H1 (cell line): ENCODE measurements at regions not wholly inside any gene's neighbourhood (a gene's known extent, or its start where the extent isn't known, plus 50 kb on each side); places are given as distances from the start of the nearest gene placed in this dataset.

Experiments
- CTCF ChIA-PET: fragments of 300-600 bp; sonication (Branson Sonifier 250); formaldehyde crosslinking; loops from one replicate; lab custom pipeline; 2021; ENCODE audit not compliant: partially characterized antibody; lab: Charles Lee
- POLR2A ChIA-PET: fragments of 300-600 bp; sonication (Branson Sonifier 250); formaldehyde crosslinking; loops from one replicate; lab custom pipeline; 2021; ENCODE audit warnings: inconsistent platforms; ENCODE audit not compliant: partially characterized antibody; lab: Charles Lee
- DNase-seq, 2 experiments: peaks; one replicate each; pipeline versions ENCODE4 v3.0.0 to v3.0.0-alpha.2; 2010 to 2022; ENCODE audit warnings: low spot score in 2 of 2, low read depth in 1 of 2, mixed read lengths in 1 of 2
- FAIRE-seq: peaks from 2 replicates; lab custom pipeline; 2011; peaks lifted over from hg19 to GRCh38; lab: Jason Lieb, UNC
- H2AFZ ChIP-seq: 2 replicates; pipeline ENCODE4 v1.8.1; 2012; ENCODE audit warnings: low read length, inconsistent platforms
- H2AK5ac ChIP-seq: 2 replicates; pipeline ENCODE4 v1.6.1; 2013; ENCODE audit warnings: low read depth, low read length
- H2BK120ac ChIP-seq: replicated peaks from 2 replicates; pipeline ENCODE3; 2013; ENCODE audit warnings: low read depth, low read length, inconsistent platforms
- H2BK12ac ChIP-seq: 2 replicates; pipeline ENCODE4 v1.6.1; 2013; ENCODE audit warnings: low read depth, low read length
- H2BK15ac ChIP-seq: 2 replicates; pipeline ENCODE4 v1.6.1; 2013; ENCODE audit warnings: low read length
- H2BK20ac ChIP-seq: 2 replicates; pipeline ENCODE4 v1.6.1; 2013; ENCODE audit warnings: low read length
- H2BK5ac ChIP-seq: 2 replicates; pipeline ENCODE4 v1.6.1; 2013; ENCODE audit warnings: low read depth, low read length
- H3K14ac ChIP-seq: 2 replicates; pipeline ENCODE4 v1.6.1; 2013; ENCODE audit warnings: inconsistent platforms; ENCODE audit not compliant: insufficient read length
- H3K18ac ChIP-seq: 2 replicates; pipeline ENCODE4 v1.6.1; 2013; ENCODE audit warnings: low read length; ENCODE audit errors: extremely low read depth
- H3K23ac ChIP-seq: 2 replicates; pipeline ENCODE4 v1.6.1; 2013; ENCODE audit warnings: inconsistent platforms; ENCODE audit not compliant: insufficient read length
- H3K23me2 ChIP-seq: 2 replicates; pipeline ENCODE4 v1.6.1; 2013; ENCODE audit warnings: low read depth, low read length
- H3K27ac ChIP-seq: 2 replicates; pipeline ENCODE4 v1.6.1; 2011; ENCODE audit warnings: low read depth, low read length, inconsistent platforms
- H3K27me3 ChIP-seq, 4 experiments: replicated peaks in 1 of 4; 1 replicate in 1 of 4; 2 replicates in 3 of 4; pipeline versions ENCODE4 v1.6.1 to v1.8.1; 2011 to 2013; ENCODE audit warnings: low read length in 3 of 4, mild to moderate bottlenecking in 3 of 4, inconsistent platforms in 2 of 4, mixed read lengths in 2 of 4, moderate library complexity in 1 of 4; ENCODE audit not compliant: control insufficient read depth in 3 of 4, insufficient read depth in 3 of 4; ENCODE audit errors: extremely low read depth in 1 of 4
- H3K36me3 ChIP-seq, 4 experiments: 2 replicates each; pipeline versions ENCODE4 v1.6.1 to v1.8.1; 2011 to 2013; ENCODE audit warnings: mild to moderate bottlenecking in 4 of 4, low read length in 3 of 4, moderate library complexity in 2 of 4, control low read depth in 1 of 4, inconsistent platforms in 1 of 4; ENCODE audit not compliant: insufficient read depth in 4 of 4, control insufficient read depth in 2 of 4
- H3K4ac ChIP-seq: replicated peaks from 2 replicates; pipeline ENCODE3; 2013; ENCODE audit warnings: low read length, low read depth, mixed read lengths, inconsistent platforms; ENCODE audit not compliant: insufficient read length
- H3K4me1 ChIP-seq, 4 experiments: replicated peaks in 1 of 4; 1 replicate in 1 of 4; 2 replicates in 3 of 4; pipeline versions ENCODE4 v1.6.1 to v1.8.1; 2011 to 2013; ENCODE audit warnings: low read length in 3 of 4, inconsistent platforms in 2 of 4, mixed read lengths in 1 of 4; ENCODE audit not compliant: insufficient read depth in 4 of 4, control insufficient read depth in 3 of 4
- H3K4me2 ChIP-seq, 2 experiments: 2 replicates each; pipeline versions ENCODE4 v1.6.1 to v1.8.1; 2011 to 2013; ENCODE audit warnings: low read depth in 2 of 2, low read length in 2 of 2, control low read depth in 1 of 2, inconsistent platforms in 1 of 2, mild to moderate bottlenecking in 1 of 2; ENCODE audit not compliant: insufficient read depth in 1 of 2
- H3K4me3 ChIP-seq, 4 experiments: fragments of 200-600, 300-600 bp in 1 of 4; sonication (generic), shearing (Covaris generic), sonication (Bioruptor Twin) in 1 of 4; 2 replicates each; pipeline versions ENCODE4 v1.5.1 to v1.8.1; 2011 to 2016; ENCODE audit warnings: low read length in 4 of 4, low read depth in 3 of 4, control low read depth in 2 of 4, inconsistent platforms in 2 of 4, mild to moderate bottlenecking in 2 of 4, mixed read lengths in 1 of 4, moderate library complexity in 1 of 4; ENCODE audit not compliant: insufficient read depth in 2 of 4; ENCODE audit errors: extremely low read depth in 1 of 4
- H3K56ac ChIP-seq: replicated peaks from 2 replicates; pipeline ENCODE3; 2013; ENCODE audit warnings: low read depth, mild to moderate bottlenecking, mixed read lengths, low read length, inconsistent platforms; ENCODE audit not compliant: insufficient read length
- H3K79me1 ChIP-seq: 2 replicates; pipeline ENCODE4 v1.6.1; 2013; ENCODE audit warnings: low read depth, low read length, control low read depth
- H3K79me2 ChIP-seq, 2 experiments: 2 replicates each; pipeline versions ENCODE4 v1.6.1 to v1.8.1; 2012 to 2013; ENCODE audit warnings: low read length in 2 of 2, mild to moderate bottlenecking in 2 of 2, inconsistent platforms in 1 of 2; ENCODE audit not compliant: insufficient read depth in 2 of 2, control insufficient read depth in 1 of 2
- H3K9ac ChIP-seq, 4 experiments: replicated peaks in 1 of 4; 1 replicate in 1 of 4; 2 replicates in 3 of 4; pipeline versions ENCODE4 v1.6.1 to v1.8.1; 2011 to 2013; ENCODE audit warnings: low read depth in 3 of 4, low read length in 3 of 4, control low read depth in 2 of 4, mild to moderate bottlenecking in 2 of 4, moderate library complexity in 2 of 4, inconsistent platforms in 1 of 4; ENCODE audit errors: extremely low read depth in 1 of 4
- H3K9me3 ChIP-seq, 2 experiments: 2 replicates each; pipeline versions ENCODE4 v1.6.1 to v1.8.1; 2012 to 2013; ENCODE audit warnings: mild to moderate bottlenecking in 2 of 2, moderate library complexity in 2 of 2, control low read depth in 1 of 2, inconsistent platforms in 1 of 2, low read depth in 1 of 2, low read length in 1 of 2, mixed read lengths in 1 of 2; ENCODE audit not compliant: insufficient read depth in 2 of 2
- H4K20me1 ChIP-seq, 2 experiments: replicated peaks in 1 of 2; 2 replicates each; pipeline versions ENCODE3 to v1.8.1; 2011 to 2013; ENCODE audit warnings: inconsistent platforms in 2 of 2, low read length in 2 of 2, mild to moderate bottlenecking in 1 of 2; ENCODE audit not compliant: insufficient read depth in 2 of 2, control insufficient read depth in 1 of 2
- H4K5ac ChIP-seq: 2 replicates; pipeline ENCODE4 v1.6.1; 2013; ENCODE audit warnings: low read length, low read depth, mixed read lengths, inconsistent platforms; ENCODE audit not compliant: insufficient read length
- H4K8ac ChIP-seq: 2 replicates; pipeline ENCODE4 v1.8.0; 2013; ENCODE audit warnings: mild to moderate bottlenecking, moderate library complexity, low read length, inconsistent platforms; ENCODE audit not compliant: insufficient read depth; ENCODE audit errors: extremely low read depth
- H4K91ac ChIP-seq: replicated peaks from 2 replicates; pipeline ENCODE3; 2013; ENCODE audit warnings: low read length, mixed read lengths, inconsistent platforms; ENCODE audit not compliant: insufficient read length
- BACH1 ChIP-seq: IDR thresholded peaks from 2 replicates; pipeline ENCODE4 v1.6.1; 2012; ENCODE audit warnings: low read length, improper control_type of control experiment
- BCL11A ChIP-seq, 2 experiments: IDR thresholded peaks; one replicate each; pipeline ENCODE4 v1.6.1; 2011; ENCODE audit warnings: low read depth in 2 of 2, low read length in 2 of 2, mild to moderate bottlenecking in 2 of 2
- CBX8 ChIP-seq: fragments of 300-800, 300-1000 bp; sonication (generic); IDR thresholded peaks from 2 replicates; pipeline ENCODE4 v1.7.1; 2016; ENCODE audit warnings: low read depth, low read length, borderline replicate concordance
- CHD2 ChIP-seq: IDR thresholded peaks from 2 replicates; pipeline ENCODE4 v1.6.1; 2012; ENCODE audit warnings: low read length, improper control_type of control experiment
- CTBP2 ChIP-seq: IDR thresholded peaks from 2 replicates; pipeline ENCODE4 v1.7.0; 2011; ENCODE audit warnings: borderline replicate concordance, mild to moderate bottlenecking, moderate library complexity, mixed read lengths, low read length; ENCODE audit not compliant: insufficient read depth, insufficient read length
- FOSL1 ChIP-seq: IDR thresholded peaks from 2 replicates; pipeline ENCODE4 v1.6.1; 2011; ENCODE audit warnings: mild to moderate bottlenecking, low read depth, low read length, moderate library complexity; ENCODE audit not compliant: insufficient read depth
- GTF2F1 ChIP-seq: IDR thresholded peaks from 2 replicates; pipeline ENCODE4 v1.6.1; 2012; ENCODE audit warnings: low read depth, low read length, improper control_type of control experiment, borderline replicate concordance
- JUN ChIP-seq: IDR thresholded peaks from 2 replicates; pipeline ENCODE4 v1.6.1; 2011; ENCODE audit warnings: low read depth, mild to moderate bottlenecking, improper control_type of control experiment, low read length
- MAFK ChIP-seq: IDR thresholded peaks from 2 replicates; pipeline ENCODE4 v1.6.1; 2012; ENCODE audit warnings: low read depth, mild to moderate bottlenecking, improper control_type of control experiment, low read length
- PHF8 ChIP-seq: fragments of 200-600 bp; sonication (generic); conservative IDR thresholded peaks from 2 replicates; pipeline ENCODE4 v1.7.1; 2012; ENCODE audit warnings: low read depth, mild to moderate bottlenecking, inconsistent platforms, low read length, moderate library complexity
- SAP30 ChIP-seq: fragments of 300-600 bp; sonication (generic); IDR thresholded peaks from 2 replicates; pipeline ENCODE4 v1.7.1; 2012; ENCODE audit warnings: low read length, moderate library complexity, mild to moderate bottlenecking, inconsistent platforms; ENCODE audit not compliant: insufficient read depth, insufficient replicate concordance
- SUZ12 ChIP-seq: fragments of 200-600 bp; sonication (generic); IDR thresholded peaks from 2 replicates; pipeline ENCODE4 v1.6.1; 2012; ENCODE audit warnings: mild to moderate bottlenecking, inconsistent platforms, low read length, moderate library complexity, mixed read lengths
- TBP ChIP-seq: IDR thresholded peaks from 2 replicates; pipeline ENCODE4 v1.6.1; 2011; ENCODE audit warnings: low read depth, low read length, improper control_type of control experiment
- TEAD4 ChIP-seq: IDR thresholded peaks from 2 replicates; pipeline ENCODE4 v1.6.1; 2012; ENCODE audit warnings: low read depth, low read length, inconsistent platforms, mixed read lengths
- WGBS, 2 experiments: shearing (Covaris generic) in 1 of 2; methylation state at CpG; one replicate each; pipeline versions ENCODE4 v1.1.6 to v1.1.7; 2013 to 2015; ENCODE audit warnings: low lambda C conversion rate in 2 of 2, mixed read lengths in 2 of 2, inconsistent platforms in 1 of 2, low coverage in 1 of 2, missing lambda C conversion rate in 1 of 2; ENCODE audit not compliant: insufficient replicate concordance in 2 of 2, insufficient coverage in 1 of 2, insufficient read length in 1 of 2; ENCODE audit errors: extremely low coverage in 1 of 2, missing lambda C conversion rate in 1 of 2; 5-methylcytosine and 5-hydroxymethylcytosine counted together

- Histone ChIP-seq H3K23ac (no peak overlapping the region), H2AK5ac (no peak overlapping the region), H3K27me3 (no peaks in the 10 kb centered on the region), H3K18ac (no peak overlapping the region), H3K9ac (no peak overlapping the region), H3K4me1 (no peaks in the 10 kb centered on the region), H2BK120ac (no peak overlapping the region), H4K20me1 (no peaks in the 10 kb centered on the region), H4K5ac (no peak overlapping the region), H3K4me3 (no peak overlapping the region), H2BK20ac (no peak overlapping the region), H3K36me3 (no peaks in the 10 kb centered on the region), H4K8ac (no peak overlapping the region), H3K79me2 (no peaks in the 10 kb centered on the region), H4K91ac (no peak overlapping the region), H3K4me2 (no peak overlapping the region), H3K79me1 (no peaks in the 10 kb centered on the region), H2AFZ (no peak overlapping the region), H3K27ac (no peak overlapping the region), H2BK5ac (no peak overlapping the region), H3K14ac (no peak overlapping the region), H3K56ac (no peak overlapping the region), H3K4ac (no peak overlapping the region), H2BK12ac (no peak overlapping the region), H3K9me3 (no peaks in the 10 kb centered on the region), H3K23me2 (no peaks in the 10 kb centered on the region), H2BK15ac (no peak overlapping the region)
- 91% methylated on average over 4 of the region's 4 CpGs; no CpG with 5 or more reads in 1 of the 2 experiments for WGBS, 2 experiments
- FAIRE-seq: no peak
- TF ChIP-seq JUN (no peak), TBP (no peak), BCL11A (IDR thresholded peaks at IDR 0.05; ENCODE audit: low read depth in 2 of 2, low read length in 2 of 2) (no peak), BACH1 (no peak), GTF2F1 (no peak), SUZ12 (no peak), SAP30 (no peak), FOSL1 (no peak), CBX8 (no peak), CTBP2 (no peak), TEAD4 (no peak), MAFK (no peak), PHF8 (no peak), CHD2 (no peak)
- POLR2A ChIA-PET: no interaction called here
- no peak for DNase-seq
- CTCF ChIA-PET: interaction anchor here (0.6 to 1.1 kb wide), 2 partner anchors 14 to 121 kb away, joined by 3 read pairs; no protein-coding TSS in a partner anchor
Measured at GRCh38 chr1:224044420-224044819, 69.5 kb upstream of the FBXO28 start.
